Stimulated activated CD8-positive, alpha-beta memory T cell treated with anti-CD3 and anti-CD28 coated beads, Interleukin-7, amount 100 ng/mL, for 4 hours (primary cell): ENCODE measurements at regions not wholly inside any gene's neighbourhood (a gene's known extent, or its start where the extent isn't known, plus 50 kb on each side); places are given as distances from the start of the nearest gene placed in this dataset.
"Not testable (repeated sequence)": the region's sequence is repeated elsewhere in the genome, so short reads cannot be mapped to it uniquely, and the experiment has no call there.

Source experiments
- DNase-seq, 2 donors: peaks; one replicate each; pipeline ENCODE4 v3.0.0-alpha.2; 2020; ENCODE audit warnings: low read depth in 2 of 2

DNA sequence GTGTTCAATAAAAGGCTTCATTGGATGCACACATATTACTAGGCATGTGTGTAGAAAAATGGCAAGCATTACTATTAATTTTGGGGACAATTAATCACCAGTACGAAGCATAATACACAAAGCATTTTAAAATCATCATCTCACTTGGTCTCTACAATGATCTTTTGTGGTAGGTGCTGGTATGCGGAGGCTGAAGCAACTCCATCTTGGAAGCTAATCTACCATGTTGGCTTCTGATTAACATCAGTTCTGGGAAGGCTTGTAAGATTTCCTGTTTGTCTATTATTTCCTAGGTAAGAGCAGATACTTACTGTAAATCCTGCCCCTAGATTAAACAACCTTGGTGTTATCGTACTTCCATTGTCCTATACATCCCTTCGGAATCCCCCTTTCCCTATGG, 121.7 kb upstream of the RUNX1 start:
- DNase-seq = no peak

DNA sequence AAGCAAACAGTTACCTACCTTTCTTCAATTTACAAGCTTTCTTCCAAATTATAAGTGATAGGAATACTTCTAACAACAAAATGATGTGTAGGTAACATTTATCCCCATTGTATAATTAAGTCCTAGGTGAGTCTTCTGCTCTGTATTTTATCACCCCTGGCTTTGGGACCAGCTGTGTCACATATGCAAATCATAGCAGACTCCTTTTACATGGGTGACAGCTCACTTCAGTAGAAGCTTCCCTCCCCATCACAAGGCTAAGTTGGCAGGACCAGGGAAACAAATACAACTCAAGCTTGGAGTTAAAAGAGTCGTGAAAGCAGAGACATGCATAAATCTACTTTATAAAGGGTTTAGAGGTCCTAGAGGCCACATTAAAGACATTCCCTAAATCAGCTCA, 121.1 kb upstream of the RUNX1 start:
- DNase-seq = no peak

DNA sequence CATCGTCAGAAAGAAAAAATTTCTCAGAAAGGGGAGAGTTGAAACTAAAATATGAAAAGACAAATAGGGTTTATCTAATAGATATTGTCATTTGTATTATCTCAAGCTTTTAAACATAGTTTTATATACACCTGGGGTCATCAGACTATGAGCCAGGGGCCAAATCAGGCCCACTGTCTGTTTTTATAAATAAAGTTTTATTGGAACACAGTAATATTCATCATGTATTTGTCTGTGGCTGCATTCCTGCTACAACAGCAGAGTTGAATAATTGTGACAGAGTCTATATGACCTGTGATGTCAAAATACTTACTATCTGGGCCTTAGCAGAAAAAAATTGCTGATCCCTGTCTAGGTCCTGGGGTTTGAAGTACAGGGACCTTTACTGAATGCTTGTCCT, 120.5 kb upstream of the RUNX1 start:
- DNase-seq = no peak

DNA sequence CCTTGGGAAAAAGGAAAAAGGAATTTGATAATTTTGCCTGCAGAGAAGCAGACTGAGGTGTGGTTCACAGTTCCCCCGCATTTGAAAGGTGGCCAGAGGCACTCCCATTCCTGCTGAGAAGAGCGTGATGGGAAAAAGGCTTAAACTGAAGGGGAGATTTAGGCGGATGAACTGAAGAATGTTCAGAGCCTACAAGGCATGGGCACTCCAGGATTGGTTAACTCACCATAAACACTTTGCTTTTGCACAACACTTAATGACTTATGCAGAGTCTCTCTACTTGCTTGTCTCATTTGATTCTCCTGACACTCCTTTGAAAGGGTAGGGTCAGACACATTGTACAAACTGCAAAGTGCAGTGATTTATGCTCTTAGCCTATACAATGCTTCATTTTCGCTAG, 119.6 kb upstream of the RUNX1 start:
- no peak for DNase-seq

DNA sequence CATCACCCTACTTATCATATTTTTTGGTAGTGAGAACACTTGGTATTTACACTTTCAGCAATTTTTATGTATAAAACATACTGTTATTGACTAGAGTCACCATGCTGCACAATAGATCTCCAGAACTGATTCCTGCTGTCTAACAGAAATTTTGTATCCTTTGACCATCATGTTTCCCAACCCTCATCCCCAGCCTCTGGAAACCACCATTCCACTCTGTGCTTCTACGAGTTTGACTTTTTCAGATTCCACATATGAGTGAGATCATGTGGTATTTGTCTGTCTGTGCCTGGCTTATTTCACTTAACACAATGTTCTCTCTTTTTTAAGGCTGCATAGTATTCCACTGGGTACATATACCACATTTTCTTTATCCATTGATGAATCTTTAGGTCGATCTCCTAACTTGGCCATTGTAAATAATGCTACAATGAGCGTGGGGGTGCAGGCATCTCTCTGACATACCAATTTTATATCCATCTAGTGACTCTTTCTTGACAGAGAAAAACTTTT, 115.9 kb upstream of the RUNX1 start:
- DNase-seq = no peak

DNA sequence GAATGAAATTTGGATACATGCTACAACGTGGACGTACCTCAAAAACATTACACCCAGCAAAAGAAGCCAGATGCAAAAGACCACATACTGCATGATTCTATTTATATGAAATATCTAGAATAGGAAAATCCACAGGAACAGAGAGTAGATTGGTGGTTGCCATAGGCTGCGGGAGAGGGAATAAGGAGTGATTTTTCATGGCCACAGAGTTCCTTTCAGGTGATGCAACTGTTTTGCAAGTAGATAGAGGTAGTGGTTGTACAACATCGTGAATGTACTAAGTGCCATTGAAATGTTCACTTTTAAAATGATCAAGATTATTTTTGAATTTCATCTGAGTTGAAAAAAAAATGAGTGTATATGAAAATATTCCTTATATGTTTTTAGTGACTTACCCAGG, 115.3 kb upstream of the RUNX1 start:
- no peak for DNase-seq

DNA sequence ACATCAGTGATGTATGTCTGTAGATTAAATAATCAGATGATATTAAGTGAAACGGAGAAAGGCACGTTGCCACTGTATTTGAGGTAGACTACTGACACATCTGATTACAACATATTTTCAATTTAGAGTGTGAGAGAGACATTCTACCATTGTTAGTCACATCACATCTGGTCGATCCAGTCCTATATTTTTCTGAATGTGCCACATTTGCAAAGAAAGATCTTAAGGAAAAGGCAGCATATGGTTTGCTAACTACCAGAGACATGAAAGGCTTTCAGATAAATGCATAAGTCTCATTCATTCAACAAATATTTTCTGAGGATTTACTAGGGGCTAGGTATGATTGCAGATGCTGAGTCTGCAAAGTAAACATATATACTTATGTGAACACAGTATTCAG, 114.3 kb upstream of the RUNX1 start:
- no peak for DNase-seq

DNA sequence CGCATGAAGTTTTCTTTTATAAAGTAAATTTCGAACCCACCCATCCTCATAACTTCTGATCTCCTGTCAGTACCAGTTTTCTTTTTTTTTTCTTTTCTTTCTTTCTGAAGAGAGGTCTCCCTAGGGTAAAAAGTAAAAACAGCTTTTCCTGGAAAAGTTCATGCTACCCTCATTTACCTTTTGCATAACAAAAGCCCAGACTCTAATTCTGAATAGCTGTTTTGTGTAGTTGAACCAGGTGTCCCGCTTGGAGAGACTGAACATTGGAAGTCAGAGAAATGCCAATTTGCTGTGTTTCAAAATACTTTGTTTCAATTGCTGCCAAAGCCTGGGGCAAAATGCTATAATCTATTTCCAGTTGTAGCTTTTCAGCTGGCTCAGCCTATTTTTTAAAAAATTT, 113.7 kb upstream of the RUNX1 start:
- no peak for DNase-seq

DNA sequence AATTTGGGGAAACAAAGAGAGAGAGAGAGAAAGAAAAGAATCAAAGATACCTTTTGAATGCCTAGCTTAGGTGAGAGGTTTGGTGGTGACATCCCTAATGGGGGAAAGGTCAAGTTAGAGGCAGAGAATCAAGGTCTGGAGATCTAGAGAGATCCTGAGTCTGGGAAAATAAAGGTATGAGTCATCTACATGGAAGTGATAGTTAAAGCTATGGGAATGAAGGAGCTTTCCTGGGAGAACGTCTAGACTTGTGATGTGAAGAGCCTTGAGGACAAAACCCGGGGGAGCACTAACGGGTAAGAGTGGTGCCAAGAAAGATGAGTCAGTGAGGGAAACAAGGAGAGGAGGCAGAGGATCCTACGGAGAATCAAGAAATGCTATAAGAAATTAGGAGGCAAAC, 110.8 kb upstream of the RUNX1 start:
- DNase-seq = no peak

GRCh38 chr21:35157374-35157773, 108.3 kb upstream of the RUNX1 start:
- DNase-seq = not testable (repeated sequence)

DNA sequence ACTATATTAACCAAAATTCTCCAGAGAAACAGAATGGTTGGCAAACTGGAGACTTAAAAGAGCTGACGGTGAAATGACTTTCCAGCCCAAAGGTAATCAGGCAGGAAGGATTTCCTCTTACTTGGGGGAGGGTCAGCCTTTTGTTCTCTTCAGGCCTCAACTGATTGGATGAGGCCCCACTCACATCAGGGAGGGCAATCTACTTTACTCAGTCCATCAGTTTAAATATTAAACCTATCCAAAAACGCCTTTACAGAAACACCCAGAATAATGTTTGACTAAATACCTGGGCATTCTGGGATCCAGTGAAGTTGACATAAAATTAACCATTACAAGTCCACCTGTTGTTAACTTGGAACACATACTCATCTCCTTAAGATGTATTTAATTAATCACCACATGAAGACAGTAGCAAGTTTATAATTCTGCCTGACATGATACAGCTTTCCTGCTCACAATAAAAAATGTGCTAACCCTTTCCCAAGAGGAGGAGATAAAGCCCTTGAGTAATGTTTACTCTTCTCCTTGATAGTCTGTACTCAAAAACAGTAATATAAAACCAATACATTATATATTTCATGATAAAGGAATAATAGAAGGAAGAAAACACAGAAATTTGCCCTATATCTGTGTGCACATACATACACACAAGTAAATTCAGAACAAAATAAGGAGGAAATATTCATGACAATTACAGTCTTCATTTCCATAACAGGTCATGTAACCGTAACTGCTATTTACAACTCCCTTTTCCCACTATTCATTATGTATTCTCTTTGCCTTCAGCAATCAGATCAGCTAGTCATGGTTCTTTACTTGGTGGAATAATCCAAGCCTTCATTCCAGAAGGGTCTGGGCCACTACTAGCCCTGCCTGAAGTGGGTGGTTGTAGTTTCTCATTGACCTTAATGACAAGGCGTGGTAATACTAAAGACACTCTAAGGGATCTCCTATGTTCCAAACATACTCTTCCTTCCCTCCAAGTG, 107.5 kb upstream of the RUNX1 start:
- no peak for DNase-seq

- no peak for DNase-seq
These were observed 105.7 kb upstream of the RUNX1 start for GRCh38 chr21:35154788-35155187.

DNA sequence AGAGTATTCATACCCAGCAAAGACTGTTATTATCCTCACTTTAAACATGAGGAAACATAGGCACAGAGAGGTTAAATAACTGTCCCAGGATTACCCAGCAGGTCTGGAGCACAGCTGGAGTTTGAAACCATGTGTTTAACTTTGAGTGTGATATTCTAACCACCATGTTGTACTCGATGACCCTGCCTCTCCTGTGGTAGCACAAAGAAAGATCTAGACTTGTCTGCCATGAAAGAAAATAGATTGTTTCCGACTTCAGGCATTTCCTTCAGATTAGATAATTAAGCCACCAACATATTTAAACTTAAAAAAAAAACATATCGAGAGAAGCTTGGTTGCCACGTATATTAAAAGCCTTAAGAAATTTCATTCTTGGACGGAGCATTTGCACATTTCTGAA, 104.6 kb upstream of the RUNX1 start:
- DNase-seq = no peak

DNA sequence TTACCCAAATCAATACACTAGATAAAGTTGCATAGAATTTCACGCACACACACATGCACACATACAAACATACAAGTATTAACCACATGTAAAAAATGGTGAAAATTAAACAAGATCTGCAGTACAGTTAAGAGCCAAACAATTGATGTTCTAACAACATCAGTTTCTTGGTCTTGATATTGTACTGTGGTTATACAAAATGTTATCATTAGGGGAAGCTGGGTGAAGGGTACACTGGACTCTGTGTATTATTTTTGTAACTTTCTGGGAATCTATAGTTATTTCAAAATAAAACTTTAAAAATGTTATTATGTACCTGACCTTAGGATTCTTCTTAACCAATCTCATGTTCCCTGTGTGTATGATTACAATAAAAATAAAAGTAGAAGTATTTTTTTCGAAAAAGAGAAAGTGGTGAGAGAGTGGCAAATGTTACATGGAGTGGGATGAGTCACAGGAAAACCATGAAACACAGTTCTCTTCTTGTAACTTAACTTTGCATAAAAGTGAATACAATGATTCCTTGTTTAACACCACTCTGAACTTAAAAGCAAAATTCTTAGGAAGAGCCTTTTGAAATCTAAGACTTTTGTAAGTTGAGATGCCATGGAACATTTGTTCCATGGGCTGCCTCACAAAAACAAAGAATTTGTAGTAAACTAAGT, 101.6 kb upstream of the RUNX1 start:
- no peak for DNase-seq

- no peak for DNase-seq
These were observed 100.6 kb upstream of the RUNX1 start for GRCh38 chr21:35149698-35150097.

DNA sequence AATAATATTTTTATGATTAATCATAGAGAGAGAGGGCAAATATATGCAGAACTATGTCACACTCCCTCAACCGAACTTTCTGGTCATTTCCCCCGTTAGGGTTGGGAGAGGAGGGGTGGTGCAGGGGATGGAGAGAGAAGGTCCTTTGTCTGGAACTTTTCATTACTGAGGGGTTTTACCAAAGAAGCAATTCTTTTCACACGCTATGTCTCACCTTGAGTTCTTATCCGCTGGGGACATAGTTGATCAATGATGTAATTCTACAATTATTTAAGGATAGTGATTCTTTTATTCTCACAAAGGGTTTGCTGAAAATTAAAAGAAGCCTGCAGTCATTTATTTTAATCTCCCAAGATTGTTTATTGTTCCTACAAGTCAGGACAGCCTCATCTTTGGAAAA, 98.3 kb upstream of the RUNX1 start:
- DNase-seq = no peak

DNA sequence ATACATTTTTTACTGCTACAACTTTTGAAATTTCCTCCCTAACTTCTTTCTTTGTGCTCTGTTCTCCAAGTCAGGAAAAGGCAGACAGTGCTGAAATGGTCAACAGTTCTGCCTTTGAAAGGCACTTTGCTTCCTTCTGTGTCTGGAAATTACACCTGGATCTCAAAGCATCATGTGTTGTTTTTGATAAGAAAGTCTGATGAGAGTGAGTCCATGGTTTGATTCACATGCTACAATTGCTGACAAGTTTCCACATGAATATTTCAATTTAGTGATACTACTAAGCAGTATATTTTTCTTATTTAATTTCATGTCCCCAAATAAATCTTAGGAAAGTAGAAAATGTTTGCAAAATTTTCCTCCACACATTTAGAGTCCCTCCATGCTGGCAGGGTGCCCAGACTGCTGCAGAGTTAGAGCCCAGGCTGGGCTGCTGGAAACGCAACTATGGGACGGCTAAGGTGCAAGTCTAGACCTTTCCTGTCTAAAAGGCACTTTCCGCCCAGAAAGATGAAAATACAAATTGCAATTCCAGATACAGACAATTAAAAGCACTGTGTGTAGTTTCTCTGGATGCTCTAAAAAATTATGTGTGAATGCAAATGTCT, 96.6 kb upstream of the RUNX1 start:
- no peak for DNase-seq

- DNase-seq = no peak
These were observed 95.9 kb upstream of the RUNX1 start for GRCh38 chr21:35144978-35145377.

GRCh38 chr21:35142036-35142815, 93.1 kb upstream of the RUNX1 start:
- no peak for DNase-seq

GRCh38 chr21:35139382-35139715, 90.2 kb upstream of the RUNX1 start:
- no peak for DNase-seq

DNA sequence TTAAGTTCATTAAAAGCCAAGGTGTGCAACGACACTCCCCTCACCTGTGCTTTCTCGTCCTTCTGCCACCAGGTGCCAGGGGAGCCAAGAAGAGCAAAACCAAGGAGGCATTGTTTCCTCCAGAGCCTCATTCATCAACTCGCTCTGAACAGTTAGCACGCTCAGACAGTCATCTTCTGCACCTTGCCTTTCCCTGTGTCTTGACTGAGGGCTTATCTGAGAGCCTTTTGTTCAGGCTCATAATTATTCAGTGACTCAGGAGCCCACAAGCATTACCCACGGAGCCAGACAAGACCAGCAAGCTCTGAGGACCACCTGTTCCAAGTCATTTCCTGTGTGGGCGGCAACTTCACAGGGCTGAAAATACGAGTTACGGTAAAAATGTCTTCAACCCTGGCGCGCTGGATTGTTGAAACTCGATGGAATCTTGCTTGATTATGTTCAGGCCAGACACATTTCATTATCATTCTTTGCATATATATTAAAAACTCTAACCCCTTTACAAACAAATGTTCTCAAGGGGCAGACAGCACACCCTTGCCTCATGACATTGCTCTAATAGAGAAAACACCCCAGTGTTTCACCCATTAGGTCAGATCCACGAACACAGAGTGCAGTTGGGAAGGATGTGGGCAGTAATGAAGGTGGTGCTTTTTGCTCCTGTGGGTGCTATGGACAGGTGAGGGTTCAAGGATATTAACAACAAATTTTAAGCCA, 89.7 kb upstream of the RUNX1 start:
- DNase-seq = peak; percentile 68 to 77
